H9 (cell line): ENCODE measurements at regions not wholly inside any gene's neighbourhood (a gene's known extent, or its start where the extent isn't known, plus 50 kb on each side); places are given as distances from the start of the nearest gene placed in this dataset.

Source experiments
- DNase-seq: peaks from one replicate; pipeline ENCODE4 v3.0.0-alpha.2; 2017
- H2AFZ ChIP-seq: one replicate; pipeline ENCODE4 v1.6.1; 2013; ENCODE audit warnings: mild to moderate bottlenecking, low read length, control low read depth, moderate library complexity
- H2AK5ac ChIP-seq: 2 replicates; pipeline ENCODE4 v1.6.1; 2013; ENCODE audit warnings: low read length, control low read depth, mixed read lengths; ENCODE audit not compliant: insufficient read length
- H2BK120ac ChIP-seq: one replicate; pipeline ENCODE4 v1.6.1; 2013; ENCODE audit warnings: low read depth, mild to moderate bottlenecking, low read length, control low read depth, inconsistent platforms; ENCODE audit not compliant: poor library complexity, severe bottlenecking
- H2BK12ac ChIP-seq: 2 replicates; pipeline ENCODE4 v1.6.1; 2013; ENCODE audit warnings: low read length, control low read depth, mixed read lengths, low read depth; ENCODE audit not compliant: insufficient read length
- H2BK15ac ChIP-seq: 2 replicates; pipeline ENCODE4 v1.6.1; 2013; ENCODE audit warnings: low read depth, low read length, control low read depth
- H2BK20ac ChIP-seq: one replicate; pipeline ENCODE4 v1.6.1; 2013; ENCODE audit warnings: low read depth, mild to moderate bottlenecking, low read length, control low read depth, inconsistent platforms; ENCODE audit not compliant: poor library complexity, severe bottlenecking
- H2BK5ac ChIP-seq: 2 replicates; pipeline ENCODE4 v1.6.1; 2013; ENCODE audit warnings: low read length, control low read depth, mixed read lengths; ENCODE audit not compliant: insufficient read length
- H3K14ac ChIP-seq: 2 replicates; pipeline ENCODE4 v1.6.1; 2013; ENCODE audit warnings: low read length, control low read depth; ENCODE audit not compliant: insufficient read depth
- H3K18ac ChIP-seq: 2 replicates; pipeline ENCODE4 v1.6.1; 2013; ENCODE audit warnings: low read depth, mild to moderate bottlenecking, mixed read lengths, low read length, control low read depth; ENCODE audit not compliant: insufficient read length
- H3K23ac ChIP-seq: 2 replicates; pipeline ENCODE4 v1.6.1; 2013; ENCODE audit warnings: low read length, control low read depth, mixed read lengths, low read depth; ENCODE audit not compliant: insufficient read length
- H3K23me2 ChIP-seq: 2 replicates; pipeline ENCODE4 v1.6.1; 2013; ENCODE audit warnings: low read depth, mild to moderate bottlenecking, mixed read lengths, low read length, control low read depth; ENCODE audit not compliant: insufficient read length, poor library complexity, severe bottlenecking
- H3K27ac ChIP-seq: 2 replicates; pipeline ENCODE4 v1.5.1; 2013; ENCODE audit warnings: low read length, control low read depth, mixed read lengths, low read depth; ENCODE audit not compliant: insufficient read length
- H3K27me3 ChIP-seq: 2 replicates; pipeline ENCODE4 v1.6.1; 2013; ENCODE audit warnings: low read length, control low read depth, inconsistent platforms; ENCODE audit not compliant: insufficient read depth
- H3K4ac ChIP-seq: 2 replicates; pipeline ENCODE4 v1.6.1; 2013; ENCODE audit warnings: low read depth, mild to moderate bottlenecking, control low read depth, inconsistent platforms, low read length, moderate library complexity
- H3K4me1 ChIP-seq: 2 replicates; pipeline ENCODE4 v1.6.1; 2013; ENCODE audit warnings: low read length, control low read depth, inconsistent platforms; ENCODE audit not compliant: insufficient read depth
- H3K4me2 ChIP-seq: 2 replicates; pipeline ENCODE4 v1.6.1; 2013; ENCODE audit warnings: low read length, control low read depth, mixed read lengths; ENCODE audit not compliant: insufficient read length, insufficient read depth
- H3K56ac ChIP-seq: 2 replicates; pipeline ENCODE4 v1.6.1; 2013; ENCODE audit warnings: low read depth, mild to moderate bottlenecking, mixed read lengths, low read length, control low read depth; ENCODE audit not compliant: insufficient read length
- H3K79me1 ChIP-seq: 2 replicates; pipeline ENCODE4 v1.6.1; 2013; ENCODE audit warnings: low read depth, mild to moderate bottlenecking, moderate library complexity, low read length, control low read depth, inconsistent platforms; ENCODE audit not compliant: insufficient read depth, poor library complexity, severe bottlenecking
- H3K79me2 ChIP-seq: 2 replicates; pipeline ENCODE4 v1.6.1; 2013; ENCODE audit warnings: low read length, control low read depth, inconsistent platforms; ENCODE audit not compliant: insufficient read depth
- H3K9ac ChIP-seq: 2 replicates; pipeline ENCODE4 v1.6.1; 2013; ENCODE audit warnings: low read length, control low read depth, mixed read lengths; ENCODE audit not compliant: insufficient read length; ENCODE audit errors: extremely low read depth
- H3K9me3 ChIP-seq: one replicate; pipeline ENCODE4 v1.6.1; 2013; ENCODE audit warnings: low read depth, low read length, inconsistent platforms; ENCODE audit not compliant: control insufficient read depth
- H3T11ph ChIP-seq: one replicate; pipeline ENCODE4 v1.6.1; 2013; ENCODE audit warnings: mild to moderate bottlenecking, low read length, control low read depth, inconsistent platforms
- H4K20me1 ChIP-seq: one replicate; pipeline ENCODE4 v1.6.1; 2013; ENCODE audit not compliant: control insufficient read depth, insufficient read length, insufficient read depth
- H4K5ac ChIP-seq: 2 replicates; pipeline ENCODE4 v1.6.1; 2013; ENCODE audit warnings: low read depth, mild to moderate bottlenecking, mixed read lengths, low read length, control low read depth; ENCODE audit not compliant: insufficient read length
- H4K8ac ChIP-seq: replicated peaks from 2 replicates; pipeline ENCODE4 v1.6.1; 2013; ENCODE audit warnings: low read length, control low read depth, mixed read lengths, low read depth; ENCODE audit not compliant: insufficient read length
- H4K91ac ChIP-seq: 2 replicates; pipeline ENCODE4 v1.6.1; 2013; ENCODE audit warnings: low read depth, mild to moderate bottlenecking, moderate library complexity, mixed read lengths, low read length, control low read depth; ENCODE audit not compliant: insufficient read length
- H3K27ac Mint-ChIP-seq, 3 experiments: 2 replicates in 2 of 3; 3 replicates in 1 of 3; pipeline ENCODE4 v1.8.0; 2020 to 2021; ENCODE audit warnings: mixed read lengths in 3 of 3, mild to moderate bottlenecking in 1 of 3, moderate library complexity in 1 of 3
- H3K27me3 Mint-ChIP-seq: 2 replicates; pipeline ENCODE4 v1.8.0; 2021; ENCODE audit warnings: low read depth, mild to moderate bottlenecking, moderate library complexity, mixed read lengths
- H3K36me3 Mint-ChIP-seq, 3 experiments: 2 replicates in 2 of 3; 3 replicates in 1 of 3; pipeline ENCODE4 v1.8.0; 2020 to 2021; ENCODE audit warnings: low read depth in 3 of 3, mixed read lengths in 3 of 3; ENCODE audit not compliant: insufficient read depth in 1 of 3
- H3K4me1 Mint-ChIP-seq, 2 experiments: 2 replicates each; pipeline ENCODE4 v1.8.0; 2020; ENCODE audit warnings: mixed read lengths in 2 of 2
- H3K4me3 Mint-ChIP-seq, 2 experiments: 2 replicates in 1 of 2; 3 replicates in 1 of 2; pipeline ENCODE4 v1.8.0; 2020 to 2021; ENCODE audit warnings: mild to moderate bottlenecking in 2 of 2, mixed read lengths in 2 of 2, moderate library complexity in 1 of 2
- H3K9me3 Mint-ChIP-seq, 2 experiments: 2 replicates in 1 of 2; 3 replicates in 1 of 2; pipeline ENCODE4 v1.8.0; 2020; ENCODE audit warnings: mild to moderate bottlenecking in 2 of 2, mixed read lengths in 2 of 2, moderate library complexity in 1 of 2
- WGBS: extraction: QIAGEN DNeasy Blood & Tissue Kit; methylation state at CpG from one replicate; pipeline ENCODE4 v1.1.7; 2013; ENCODE audit warnings: missing lambda C conversion rate, low lambda C conversion rate, mixed read lengths; ENCODE audit not compliant: insufficient read length; ENCODE audit errors: extremely low coverage; 5-methylcytosine and 5-hydroxymethylcytosine counted together
- TF ChIP-seq, protein P1 (sequence below): fragments of 200-600 bp; sonication (generic); conservative IDR thresholded peaks from 3 replicates; pipeline ENCODE4 v1.8.0; 2021; ENCODE audit warnings: antibody characterized with exemption, mild to moderate bottlenecking

DNA sequence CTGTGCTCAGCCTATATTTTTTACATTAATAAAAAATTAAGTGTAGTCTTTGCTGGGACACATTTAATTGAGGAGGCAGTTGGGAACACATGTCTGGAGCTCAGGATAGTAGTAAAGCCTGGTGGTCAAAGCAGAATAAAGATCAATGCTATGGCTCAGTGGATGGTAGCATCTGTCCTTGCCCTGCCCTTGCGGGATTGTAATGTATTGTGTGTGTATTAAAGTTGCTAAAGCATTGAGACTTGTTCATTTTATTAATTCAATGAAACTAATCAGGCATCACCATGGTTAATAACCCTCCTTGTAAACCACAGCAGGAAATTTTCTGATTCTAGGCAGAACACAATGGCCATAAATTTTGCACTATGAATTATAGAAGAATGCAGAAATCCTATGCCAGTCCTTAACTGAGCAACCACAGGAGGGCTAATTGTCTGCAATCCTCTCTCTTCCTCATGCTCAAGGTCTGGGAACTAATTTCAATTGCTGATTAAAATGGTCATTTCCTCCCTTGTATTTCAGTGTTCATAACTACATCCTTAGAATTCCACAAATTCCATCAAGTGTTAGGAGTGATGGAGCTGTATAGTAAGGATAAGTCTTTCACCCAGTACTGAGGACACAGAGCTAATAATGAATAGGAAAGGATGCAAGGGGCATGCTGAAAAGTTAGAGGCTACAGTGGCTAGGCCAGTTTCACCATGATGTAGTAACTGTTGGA is 403.2 kb upstream of the DDI1 start:
- no peak overlapping the region for H2AFZ ChIP-seq
- H3K27ac ChIP-seq = peak overlapping the region; percentile 89
- no peak overlapping the region for H2BK15ac ChIP-seq

More for the DNA sequence above, 403.2 kb upstream of the DDI1 start:
- no peaks in the 10 kb centered on the region for H3K9me3 ChIP-seq
- no peak overlapping the region for H2BK12ac ChIP-seq
- H4K8ac ChIP-seq = no peak overlapping the region
- no peaks in the 10 kb centered on the region for H3K27me3 ChIP-seq
- H2BK20ac ChIP-seq = no peak overlapping the region
- H3K23me2 ChIP-seq = no peaks in the 10 kb centered on the region
- no peak overlapping the region for H3K4me2 ChIP-seq
- no peak overlapping the region for H2BK120ac ChIP-seq
- no peak overlapping the region for H3T11ph ChIP-seq
- no peaks in the 10 kb centered on the region for H3K27me3 Mint-ChIP-seq
- peaks cover 23 to 29% of the 10 kb centered on the region in 2 experiments for H3K4me1 Mint-ChIP-seq
- peaks cover 0 to 14% (median 14%) of the 10 kb centered on the region in 3 experiments; a peak in 5 of 7 replicates for H3K36me3 Mint-ChIP-seq
- H3K9ac ChIP-seq = no peak overlapping the region
- H3K9me3 Mint-ChIP-seq = peaks cover 13 to 16% of the 10 kb centered on the region in 2 experiments
- H3K18ac ChIP-seq = no peak overlapping the region
- no peak overlapping the region for H3K23ac ChIP-seq
- TF ChIP-seq, protein P1, sequence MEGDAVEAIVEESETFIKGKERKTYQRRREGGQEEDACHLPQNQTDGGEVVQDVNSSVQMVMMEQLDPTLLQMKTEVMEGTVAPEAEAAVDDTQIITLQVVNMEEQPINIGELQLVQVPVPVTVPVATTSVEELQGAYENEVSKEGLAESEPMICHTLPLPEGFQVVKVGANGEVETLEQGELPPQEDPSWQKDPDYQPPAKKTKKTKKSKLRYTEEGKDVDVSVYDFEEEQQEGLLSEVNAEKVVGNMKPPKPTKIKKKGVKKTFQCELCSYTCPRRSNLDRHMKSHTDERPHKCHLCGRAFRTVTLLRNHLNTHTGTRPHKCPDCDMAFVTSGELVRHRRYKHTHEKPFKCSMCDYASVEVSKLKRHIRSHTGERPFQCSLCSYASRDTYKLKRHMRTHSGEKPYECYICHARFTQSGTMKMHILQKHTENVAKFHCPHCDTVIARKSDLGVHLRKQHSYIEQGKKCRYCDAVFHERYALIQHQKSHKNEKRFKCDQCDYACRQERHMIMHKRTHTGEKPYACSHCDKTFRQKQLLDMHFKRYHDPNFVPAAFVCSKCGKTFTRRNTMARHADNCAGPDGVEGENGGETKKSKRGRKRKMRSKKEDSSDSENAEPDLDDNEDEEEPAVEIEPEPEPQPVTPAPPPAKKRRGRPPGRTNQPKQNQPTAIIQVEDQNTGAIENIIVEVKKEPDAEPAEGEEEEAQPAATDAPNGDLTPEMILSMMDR = no peak
- H3K14ac ChIP-seq = no peak overlapping the region
- peak overlapping the region in 2 of 3 experiments; percentile 66 to 94; a peak in 4 of 7 replicates for H3K27ac Mint-ChIP-seq
- H2AK5ac ChIP-seq = no peak overlapping the region
- H3K4me1 ChIP-seq = no peaks in the 10 kb centered on the region; the same call in 1 of the 2 replicates
- H3K4me3 Mint-ChIP-seq = peak overlapping the region in 1 of 2 experiments; percentile 45; a peak in 1 of 5 replicates
- H3K56ac ChIP-seq = no peak overlapping the region
- no peaks in the 10 kb centered on the region for H4K20me1 ChIP-seq
- H2BK5ac ChIP-seq = no peak overlapping the region
- no peaks in the 10 kb centered on the region for H3K79me1 ChIP-seq
- no peak overlapping the region for H3K4ac ChIP-seq
- WGBS = no CpG with 5 or more reads among the region's 1 CpG
- DNase-seq = no peak
- no peaks in the 10 kb centered on the region for H3K79me2 ChIP-seq
- no peak overlapping the region for H4K91ac ChIP-seq
- no peak overlapping the region for H4K5ac ChIP-seq
